Bronchial epithelial cell (primary cell): ENCODE measurements at regions not wholly inside any gene's neighbourhood (a gene's known extent, or its start where the extent isn't known, plus 50 kb on each side); places are given as distances from the start of the nearest gene placed in this dataset.

Experiments
- DNase-seq: peaks from one replicate; pipeline ENCODE4 v3.0.0-alpha.2; 2010; ENCODE audit warnings: low read depth
- FAIRE-seq: peaks from 2 replicates; lab custom pipeline; 2011; peaks lifted over from hg19 to GRCh38; lab: Jason Lieb, UNC
- H3K27me3 ChIP-seq: 2 replicates; pipeline ENCODE4 v1.5.1; 2011; ENCODE audit warnings: low read length; ENCODE audit not compliant: control insufficient read depth, insufficient read depth
- H3K36me3 ChIP-seq: 2 replicates; pipeline ENCODE4 v1.5.1; 2011; ENCODE audit warnings: low read length; ENCODE audit not compliant: control insufficient read depth, insufficient read depth
- H3K4me3 ChIP-seq: 2 replicates; pipeline ENCODE4 v1.5.1; 2011; ENCODE audit warnings: mild to moderate bottlenecking, low read depth, low read length, control low read depth
- CTCF ChIP-seq: IDR thresholded peaks from 2 replicates; pipeline ENCODE4 v1.5.1; 2011; ENCODE audit warnings: mild to moderate bottlenecking, moderate library complexity, low read length, control low read depth, inconsistent platforms; ENCODE audit not compliant: insufficient read depth, severe bottlenecking

- Histone ChIP-seq H3K27me3 (no peaks in the 10 kb centered on the region), H3K36me3 (no peaks in the 10 kb centered on the region), H3K4me3 (no peak overlapping the region)
- TF ChIP-seq CTCF = no peak
- no peak for FAIRE-seq
- no peak for DNase-seq
Measured at GRCh38 chr12:126430921-126431320, 1365.7 kb downstream of the AACS start.

- no peak for TF ChIP-seq CTCF
- DNase-seq (no peak), FAIRE-seq (no peak)
- Histone ChIP-seq H3K27me3 (no peaks in the 10 kb centered on the region), H3K36me3 (no peaks in the 10 kb centered on the region), H3K4me3 (no peak overlapping the region)
Measured at GRCh38 chr12:126431767-126432166, 1366.5 kb downstream of the AACS start.

GRCh38 chr12:126432780-126433179 lies 1367.5 kb downstream of the AACS start:
- TF ChIP-seq CTCF = no peak
- H3K27me3 ChIP-seq = no peaks in the 10 kb centered on the region
- no peaks in the 10 kb centered on the region for H3K36me3 ChIP-seq
- DNase-seq (no peak), FAIRE-seq (no peak)
- no peak overlapping the region for H3K4me3 ChIP-seq

- Histone ChIP-seq H3K36me3 (no peaks in the 10 kb centered on the region), H3K27me3 (no peaks in the 10 kb centered on the region), H3K4me3 (no peak overlapping the region)
- DNase-seq = no peak
- TF ChIP-seq CTCF = no peak
- FAIRE-seq = no peak
Measured at GRCh38 chr12:126434412-126434985, 1369.3 kb downstream of the AACS start.

GRCh38 chr12:126436041-126436440 lies 1370.8 kb downstream of the AACS start:
- DNase-seq (no peak), FAIRE-seq (no peak)
- Histone ChIP-seq H3K4me3 (no peak overlapping the region), H3K27me3 (no peaks in the 10 kb centered on the region), H3K36me3 (no peaks in the 10 kb centered on the region)
- no peak for TF ChIP-seq CTCF

GRCh38 chr12:126437934-126438333 lies 1372.7 kb downstream of the AACS start:
- DNase-seq = no peak
- FAIRE-seq = no peak
- Histone ChIP-seq H3K4me3 (no peak overlapping the region), H3K36me3 (no peaks in the 10 kb centered on the region), H3K27me3 (no peaks in the 10 kb centered on the region)
- no peak for TF ChIP-seq CTCF
